MM.1S (cell line): ENCODE measurements at regions not wholly inside any gene's neighbourhood (a gene's known extent, or its start where the extent isn't known, plus 50 kb on each side); places are given as distances from the start of the nearest gene placed in this dataset.

Experiments used
- DNase-seq: peaks from one replicate; pipeline ENCODE4 v3.0.0-alpha.2; 2015
- H2AFZ ChIP-seq: fragments of 300-600 bp; sonication (generic); 2 replicates; pipeline ENCODE4 v1.6.0; 2016; ENCODE audit warnings: antibody characterized with exemption, low read length
- H3F3A ChIP-seq: fragments of 300-600 bp; sonication (generic); 2 replicates; pipeline ENCODE4 v1.6.1; 2016; ENCODE audit warnings: mild to moderate bottlenecking, antibody characterized with exemption, low read length, moderate library complexity, mixed read lengths; ENCODE audit not compliant: insufficient read depth
- H3K27ac ChIP-seq: fragments of 300-600 bp; sonication (generic); 2 replicates; pipeline ENCODE4 v1.5.1; 2016; ENCODE audit warnings: mild to moderate bottlenecking, low read length
- H3K27me3 ChIP-seq: fragments of 300-600 bp; sonication (generic); replicated peaks from 2 replicates; pipeline ENCODE4 v1.6.0; 2016; ENCODE audit warnings: low read length; ENCODE audit not compliant: insufficient read depth
- H3K36me3 ChIP-seq: fragments of 300-600 bp; sonication (generic); replicated peaks from 2 replicates; pipeline ENCODE4 v1.6.1; 2016; ENCODE audit warnings: mild to moderate bottlenecking, low read length, mixed read lengths; ENCODE audit not compliant: insufficient read depth
- H3K4me1 ChIP-seq: fragments of 300-600 bp; sonication (generic); 2 replicates; pipeline ENCODE4 v1.6.1; 2016; ENCODE audit warnings: low read length, mixed read lengths
- H3K4me2 ChIP-seq: fragments of 300-600 bp; sonication (generic); 2 replicates; pipeline ENCODE4 v1.6.0; 2016; ENCODE audit warnings: low read depth, low read length
- H3K4me3 ChIP-seq: fragments of 300-600 bp; sonication (generic); 2 replicates; pipeline ENCODE4 v1.5.1; 2016; ENCODE audit warnings: low read length, mixed read lengths
- H3K79me2 ChIP-seq: fragments of 300-600 bp; sonication (generic); 2 replicates; pipeline ENCODE4 v1.6.1; 2016; ENCODE audit warnings: mixed run types, low read length, mixed read lengths
- H3K9ac ChIP-seq: fragments of 300-600 bp; sonication (generic); 2 replicates; pipeline ENCODE4 v1.6.1; 2016; ENCODE audit warnings: low read length, mixed read lengths
- H3K9me2 ChIP-seq: fragments of 300-600 bp; sonication (generic); replicated peaks from 2 replicates; pipeline ENCODE4 v1.6.1; 2016; ENCODE audit warnings: mild to moderate bottlenecking, low read length, mixed read lengths; ENCODE audit not compliant: insufficient read depth
- H3K9me3 ChIP-seq: fragments of 300-600 bp; sonication (generic); replicated peaks from 2 replicates; pipeline ENCODE4 v1.6.1; 2016; ENCODE audit warnings: mild to moderate bottlenecking, low read length, mixed read lengths; ENCODE audit not compliant: insufficient read depth
- H4K20me1 ChIP-seq: fragments of 300-600 bp; sonication (generic); 2 replicates; pipeline ENCODE4 v1.6.1; 2016; ENCODE audit warnings: mild to moderate bottlenecking, low read length, moderate library complexity, mixed read lengths; ENCODE audit not compliant: insufficient read depth
- EZH2 ChIP-seq: fragments of 300-600 bp; sonication (generic); optimal IDR thresholded peaks from 2 replicates; pipeline ENCODE3; 2017; ENCODE audit warnings: low read depth, mild to moderate bottlenecking, antibody characterized with exemption, low read length, mixed read lengths
- EZH2phosphoT487 ChIP-seq: fragments of 300-600 bp; sonication (generic); IDR thresholded peaks from 2 replicates; pipeline ENCODE4 v1.6.1; 2018; ENCODE audit warnings: antibody characterized with exemption, low read length
- TF ChIP-seq, protein P1 (sequence below): fragments of 300-600 bp; sonication (generic); IDR thresholded peaks from 2 replicates; pipeline ENCODE4 v1.5.1; 2016; ENCODE audit warnings: antibody characterized with exemption, low read length, mixed read lengths

- TF ChIP-seq EZH2phosphoT487 (no peak), EZH2 (no peak)
- TF ChIP-seq, protein P1, sequence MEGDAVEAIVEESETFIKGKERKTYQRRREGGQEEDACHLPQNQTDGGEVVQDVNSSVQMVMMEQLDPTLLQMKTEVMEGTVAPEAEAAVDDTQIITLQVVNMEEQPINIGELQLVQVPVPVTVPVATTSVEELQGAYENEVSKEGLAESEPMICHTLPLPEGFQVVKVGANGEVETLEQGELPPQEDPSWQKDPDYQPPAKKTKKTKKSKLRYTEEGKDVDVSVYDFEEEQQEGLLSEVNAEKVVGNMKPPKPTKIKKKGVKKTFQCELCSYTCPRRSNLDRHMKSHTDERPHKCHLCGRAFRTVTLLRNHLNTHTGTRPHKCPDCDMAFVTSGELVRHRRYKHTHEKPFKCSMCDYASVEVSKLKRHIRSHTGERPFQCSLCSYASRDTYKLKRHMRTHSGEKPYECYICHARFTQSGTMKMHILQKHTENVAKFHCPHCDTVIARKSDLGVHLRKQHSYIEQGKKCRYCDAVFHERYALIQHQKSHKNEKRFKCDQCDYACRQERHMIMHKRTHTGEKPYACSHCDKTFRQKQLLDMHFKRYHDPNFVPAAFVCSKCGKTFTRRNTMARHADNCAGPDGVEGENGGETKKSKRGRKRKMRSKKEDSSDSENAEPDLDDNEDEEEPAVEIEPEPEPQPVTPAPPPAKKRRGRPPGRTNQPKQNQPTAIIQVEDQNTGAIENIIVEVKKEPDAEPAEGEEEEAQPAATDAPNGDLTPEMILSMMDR = no peak
- H4K20me1 ChIP-seq = no peaks in the 10 kb centered on the region
- H3K4me2 ChIP-seq = no peak overlapping the region
- DNase-seq = no peak
- H3K27me3 ChIP-seq = no peaks in the 10 kb centered on the region
- no peaks in the 10 kb centered on the region for H3K4me1 ChIP-seq
- H3K79me2 ChIP-seq = no peaks in the 10 kb centered on the region
- H3K4me3 ChIP-seq = no peak overlapping the region
- no peaks in the 10 kb centered on the region for H3F3A ChIP-seq
- H3K27ac ChIP-seq = no peak overlapping the region
- H3K9me2 ChIP-seq = no peaks in the 10 kb centered on the region
- no peak overlapping the region for H3K9ac ChIP-seq
- no peak overlapping the region for H2AFZ ChIP-seq
- H3K36me3 ChIP-seq = no peaks in the 10 kb centered on the region
- no peaks in the 10 kb centered on the region for H3K9me3 ChIP-seq
Observed at GRCh38 chr13:103957939-103958338, 891.7 kb upstream of the SLC10A2 start.

DNA sequence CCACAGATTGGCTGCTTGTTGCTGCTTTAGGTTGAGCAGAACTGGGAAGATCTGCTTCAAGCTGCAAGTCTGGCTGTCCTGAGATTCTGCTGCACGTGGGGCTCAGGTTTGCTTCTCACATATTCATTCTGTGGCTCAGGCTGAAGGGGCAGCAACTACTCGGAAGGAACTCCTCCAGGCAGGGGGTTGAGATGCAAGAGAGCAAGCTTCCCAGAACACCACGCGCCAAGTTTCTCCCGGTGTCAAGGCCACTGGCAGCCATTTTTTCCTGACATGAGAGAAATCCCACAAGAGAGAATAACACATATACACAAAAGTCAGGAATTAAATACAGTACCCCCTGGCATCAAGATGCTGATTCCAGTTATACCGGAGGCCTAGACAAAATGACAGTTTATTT lies 887.6 kb upstream of the SLC10A2 start:
- Histone ChIP-seq H3K27ac (no peak overlapping the region), H3K4me3 (no peak overlapping the region), H3F3A (no peaks in the 10 kb centered on the region), H2AFZ (no peak overlapping the region), H3K9me3 (no peaks in the 10 kb centered on the region), H3K9ac (no peak overlapping the region), H3K36me3 (no peaks in the 10 kb centered on the region), H3K9me2 (no peaks in the 10 kb centered on the region), H3K4me1 (no peaks in the 10 kb centered on the region), H3K27me3 (no peaks in the 10 kb centered on the region), H3K79me2 (no peaks in the 10 kb centered on the region), H3K4me2 (no peak overlapping the region), H4K20me1 (no peaks in the 10 kb centered on the region)
- TF ChIP-seq EZH2phosphoT487 (no peak), EZH2 (no peak)
- TF ChIP-seq, protein P1 = no peak
- no peak for DNase-seq

- H3K27ac ChIP-seq = no peak overlapping the region
- H3K9me3 ChIP-seq = no peaks in the 10 kb centered on the region
- H3F3A ChIP-seq = no peaks in the 10 kb centered on the region
- H3K27me3 ChIP-seq = no peaks in the 10 kb centered on the region
- no peaks in the 10 kb centered on the region for H3K4me1 ChIP-seq
- no peak for DNase-seq
- no peak overlapping the region for H3K4me2 ChIP-seq
- H4K20me1 ChIP-seq = no peaks in the 10 kb centered on the region
- H3K36me3 ChIP-seq = no peaks in the 10 kb centered on the region
- no peak overlapping the region for H3K9ac ChIP-seq
- TF ChIP-seq, protein P1 = no peak
- TF ChIP-seq EZH2 (no peak), EZH2phosphoT487 (no peak)
- H3K9me2 ChIP-seq = no peaks in the 10 kb centered on the region
- H3K4me3 ChIP-seq = no peak overlapping the region
- no peaks in the 10 kb centered on the region for H3K79me2 ChIP-seq
- no peak overlapping the region for H2AFZ ChIP-seq
Observed at GRCh38 chr13:103952183-103952582, 886.0 kb upstream of the SLC10A2 start.
